ENCODE measurements at regions not wholly inside any gene's neighbourhood (a gene's known extent, or its start where the extent isn't known, plus 50 kb on each side); places are given as distances from the start of the nearest gene placed in this dataset.
A peak's percentile ranks its signal among the peaks of the same experiment; 100 is the strongest.

DNA sequence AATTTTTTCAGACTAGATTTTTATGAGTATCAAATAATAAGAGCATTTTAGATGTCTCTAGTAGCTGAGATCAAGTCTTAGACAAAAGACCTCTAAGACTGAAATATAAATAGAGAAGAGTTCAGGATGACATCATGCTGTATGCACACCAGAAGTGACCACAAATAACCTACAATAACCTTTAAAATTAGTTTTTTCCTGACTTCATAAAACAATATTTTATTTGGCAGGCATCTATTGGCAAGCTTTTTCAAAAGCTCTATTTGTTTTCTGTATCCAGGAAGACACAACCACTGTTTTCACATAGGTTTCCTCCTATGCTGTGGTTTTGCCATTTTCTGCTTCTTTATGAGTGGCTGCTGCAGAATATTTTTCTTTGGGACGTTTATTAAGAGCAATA, 359.1 kb downstream of the CRPPA start:
- Histone ChIP-seq H3K27me3 (replicated peaks) (no peaks in the 10 kb centered on the region), H3K4me3 (ENCODE audit: low read depth, low read length) (no peak overlapping the region), H3K36me3 (replicated peaks) (no peaks in the 10 kb centered on the region), H3K27ac (peak overlapping the region; percentile 5)
- TF ChIP-seq, protein P1, sequence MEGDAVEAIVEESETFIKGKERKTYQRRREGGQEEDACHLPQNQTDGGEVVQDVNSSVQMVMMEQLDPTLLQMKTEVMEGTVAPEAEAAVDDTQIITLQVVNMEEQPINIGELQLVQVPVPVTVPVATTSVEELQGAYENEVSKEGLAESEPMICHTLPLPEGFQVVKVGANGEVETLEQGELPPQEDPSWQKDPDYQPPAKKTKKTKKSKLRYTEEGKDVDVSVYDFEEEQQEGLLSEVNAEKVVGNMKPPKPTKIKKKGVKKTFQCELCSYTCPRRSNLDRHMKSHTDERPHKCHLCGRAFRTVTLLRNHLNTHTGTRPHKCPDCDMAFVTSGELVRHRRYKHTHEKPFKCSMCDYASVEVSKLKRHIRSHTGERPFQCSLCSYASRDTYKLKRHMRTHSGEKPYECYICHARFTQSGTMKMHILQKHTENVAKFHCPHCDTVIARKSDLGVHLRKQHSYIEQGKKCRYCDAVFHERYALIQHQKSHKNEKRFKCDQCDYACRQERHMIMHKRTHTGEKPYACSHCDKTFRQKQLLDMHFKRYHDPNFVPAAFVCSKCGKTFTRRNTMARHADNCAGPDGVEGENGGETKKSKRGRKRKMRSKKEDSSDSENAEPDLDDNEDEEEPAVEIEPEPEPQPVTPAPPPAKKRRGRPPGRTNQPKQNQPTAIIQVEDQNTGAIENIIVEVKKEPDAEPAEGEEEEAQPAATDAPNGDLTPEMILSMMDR (IDR thresholded peaks at IDR 0.05; ENCODE audit: low read depth, low read length, missing control alignments), result no peak
- peak; percentile 73 for DNase-seq
- in situ Hi-C loops (cut with HindIII; ENCODE audit: low pct_ligation_motif_present, low sequenced_read_pairs), result no loop called here

DNA sequence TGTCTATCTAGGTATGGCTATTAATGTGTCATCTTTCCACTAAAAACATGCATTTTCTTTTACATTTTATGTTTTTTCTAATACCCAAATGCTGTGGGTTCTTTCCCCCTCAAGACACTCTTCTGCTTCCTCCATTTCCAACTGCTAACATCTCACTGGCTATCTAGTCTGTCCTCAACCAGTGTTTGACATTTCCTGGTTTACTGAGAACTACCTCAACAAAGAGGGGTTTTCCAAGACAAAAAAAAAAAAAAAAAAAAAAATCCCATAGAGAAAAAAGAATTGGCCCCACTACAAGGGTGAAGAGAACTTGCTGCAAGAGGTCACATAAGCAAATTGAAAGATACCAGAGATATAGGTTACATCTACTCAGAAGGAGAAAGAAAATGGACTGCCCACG, 359.7 kb downstream of the CRPPA start:
- DNase-seq, result no peak
- no peak overlapping the region for H3K4me3 ChIP-seq (ENCODE audit: low read depth, low read length)
- TF ChIP-seq, protein P1 (IDR thresholded peaks at IDR 0.05; ENCODE audit: low read depth, low read length, missing control alignments), result no peak
- H3K27me3 ChIP-seq (replicated peaks), result no peaks in the 10 kb centered on the region
- H3K27ac ChIP-seq, result no peak overlapping the region
- in situ Hi-C loops (cut with HindIII; ENCODE audit: low pct_ligation_motif_present, low sequenced_read_pairs), result no loop called here
- no peaks in the 10 kb centered on the region for H3K36me3 ChIP-seq (replicated peaks)

DNA sequence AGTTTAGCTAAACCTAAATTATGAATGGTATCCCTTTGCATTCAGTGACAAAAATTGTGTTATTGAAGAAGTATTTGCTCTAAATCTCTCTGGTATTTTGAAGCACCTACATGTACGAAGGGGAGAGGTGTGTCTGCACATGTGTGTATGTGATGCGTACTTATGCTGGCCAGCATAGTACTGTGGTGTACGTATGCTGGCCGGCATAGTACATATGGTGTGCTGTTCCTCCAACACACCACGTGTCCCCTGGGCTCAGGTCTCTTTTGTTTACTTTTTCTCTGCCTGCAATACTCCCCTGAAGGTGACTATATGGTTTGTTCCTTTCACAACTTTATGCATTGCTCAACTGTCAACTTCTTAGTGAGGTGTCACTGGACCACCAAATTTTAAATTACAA, 360.3 kb downstream of the CRPPA start:
- TF ChIP-seq, protein P1 (IDR thresholded peaks at IDR 0.05; ENCODE audit: low read depth, low read length, missing control alignments), result no peak
- in situ Hi-C loops (cut with HindIII; ENCODE audit: low pct_ligation_motif_present, low sequenced_read_pairs), result no loop called here
- H3K27ac ChIP-seq, result no peak overlapping the region
- no peak for DNase-seq
- H3K27me3 ChIP-seq (replicated peaks), result no peaks in the 10 kb centered on the region
- no peak overlapping the region for H3K4me3 ChIP-seq (ENCODE audit: low read depth, low read length)
- H3K36me3 ChIP-seq (replicated peaks), result no peaks in the 10 kb centered on the region

DNA sequence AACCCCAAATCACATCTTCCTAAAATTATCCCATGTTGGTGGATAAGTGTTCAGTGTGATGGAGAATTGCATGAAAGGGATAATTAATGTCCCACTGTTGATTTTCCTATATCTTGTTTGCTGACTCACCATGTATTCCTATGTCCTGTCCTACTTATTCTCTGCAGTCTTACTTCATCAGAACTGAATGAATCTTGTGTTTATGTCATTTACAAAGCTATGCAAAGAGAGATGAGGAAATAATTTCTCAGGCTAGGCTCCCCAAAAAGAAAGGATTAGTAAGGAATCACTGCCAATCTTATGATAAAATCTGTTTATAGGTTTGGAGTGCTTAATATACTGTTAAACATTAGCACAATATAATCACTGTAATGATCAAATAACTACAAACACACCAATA, 360.8 kb downstream of the CRPPA start:
- Histone ChIP-seq H3K36me3 (replicated peaks) (no peaks in the 10 kb centered on the region), H3K27ac (no peak overlapping the region), H3K4me3 (ENCODE audit: low read depth, low read length) (no peak overlapping the region), H3K27me3 (replicated peaks) (no peaks in the 10 kb centered on the region)
- in situ Hi-C loops (cut with HindIII; ENCODE audit: low pct_ligation_motif_present, low sequenced_read_pairs), result no loop called here
- TF ChIP-seq, protein P1 (IDR thresholded peaks at IDR 0.05; ENCODE audit: low read depth, low read length, missing control alignments), result no peak
- DNase-seq, result no peak

DNA sequence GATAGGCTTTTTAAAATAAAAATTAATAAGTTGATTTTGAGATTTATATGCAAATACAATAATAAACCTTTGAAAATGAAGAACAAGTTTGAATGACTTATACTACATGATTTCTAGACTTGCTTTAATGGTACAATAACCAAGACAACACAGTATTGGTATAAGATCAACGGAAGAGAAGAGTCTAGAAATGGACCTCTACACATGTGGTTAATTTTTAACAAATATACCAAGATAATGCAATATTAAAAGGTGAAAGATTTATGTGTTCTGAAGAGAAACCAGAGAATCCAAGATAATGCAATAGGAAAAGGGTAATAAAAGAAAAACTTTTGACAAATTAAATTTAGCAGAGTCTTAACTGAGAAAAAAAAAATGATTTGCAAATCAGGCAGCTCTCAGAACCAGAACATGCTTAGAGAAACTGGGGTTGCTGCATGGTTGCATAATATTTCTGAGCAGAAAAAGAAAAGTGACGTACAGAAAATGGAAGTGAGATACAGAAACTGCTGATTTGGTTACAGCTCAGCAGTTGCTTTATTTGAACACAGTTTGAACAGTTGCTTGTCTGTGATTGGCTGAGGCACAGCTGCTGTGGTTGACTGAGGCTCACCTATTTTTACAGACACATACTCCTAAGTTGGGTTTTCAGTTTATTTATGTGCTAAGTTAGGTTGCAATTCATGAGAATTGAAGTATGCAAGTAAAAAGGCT, 365.9 kb downstream of the CRPPA start:
- TF ChIP-seq, protein P1 (IDR thresholded peaks at IDR 0.05; ENCODE audit: low read depth, low read length, missing control alignments), result no peak
- no peaks in the 10 kb centered on the region for H3K36me3 ChIP-seq (replicated peaks)
- DNase-seq, result no peak
- in situ Hi-C loops (cut with HindIII; ENCODE audit: low pct_ligation_motif_present, low sequenced_read_pairs), result no loop called here
- H3K27ac ChIP-seq, result no peak overlapping the region
- no peak overlapping the region for H3K4me3 ChIP-seq (ENCODE audit: low read depth, low read length)
- no peaks in the 10 kb centered on the region for H3K27me3 ChIP-seq (replicated peaks)
